ENCODE measurements at regions not wholly inside any gene's neighbourhood (a gene's known extent, or its start where the extent isn't known, plus 50 kb on each side); places are given as distances from the start of the nearest gene placed in this dataset.

DNA sequence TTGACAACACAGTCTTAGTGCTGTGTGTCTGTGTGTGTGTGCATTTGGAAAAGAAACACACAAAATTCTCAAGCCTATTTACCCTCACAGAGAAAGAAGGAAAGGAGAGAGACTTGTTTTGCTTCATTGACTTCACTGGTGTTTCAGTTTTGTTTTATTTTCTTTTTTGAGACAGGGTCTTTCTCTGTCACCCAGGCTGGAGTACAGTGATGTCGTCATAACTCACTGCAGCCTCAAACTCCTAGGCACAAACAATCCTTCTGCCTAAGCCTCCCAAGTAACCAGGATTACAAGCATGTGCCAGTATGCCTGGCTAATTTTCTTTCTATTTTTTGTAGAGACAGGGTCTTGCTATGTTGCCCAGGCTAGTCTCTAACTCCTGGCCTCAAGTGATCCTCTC, 636.9 kb downstream of the TAFA4 start:
- DNase-seq: no peak

DNA sequence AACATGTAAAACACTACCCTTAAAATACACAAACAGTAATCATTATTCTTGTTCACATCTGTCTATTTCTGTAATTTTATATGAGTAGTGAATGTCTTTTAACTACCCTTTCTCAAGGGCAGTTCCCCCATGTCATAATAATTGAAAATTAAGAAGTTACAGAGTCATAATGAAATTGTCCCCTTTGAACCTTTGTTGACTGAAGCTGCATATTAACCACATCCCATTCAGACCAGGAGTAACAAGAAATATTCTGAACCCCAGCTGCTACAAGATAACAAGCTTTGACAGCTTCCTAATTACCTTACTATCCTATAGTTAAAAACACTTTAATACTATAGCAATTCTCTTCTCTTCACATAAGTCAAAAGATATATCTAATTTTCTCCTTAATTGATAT, 635.9 kb upstream of the SUCLG2 start:
- no peak for DNase-seq

DNA sequence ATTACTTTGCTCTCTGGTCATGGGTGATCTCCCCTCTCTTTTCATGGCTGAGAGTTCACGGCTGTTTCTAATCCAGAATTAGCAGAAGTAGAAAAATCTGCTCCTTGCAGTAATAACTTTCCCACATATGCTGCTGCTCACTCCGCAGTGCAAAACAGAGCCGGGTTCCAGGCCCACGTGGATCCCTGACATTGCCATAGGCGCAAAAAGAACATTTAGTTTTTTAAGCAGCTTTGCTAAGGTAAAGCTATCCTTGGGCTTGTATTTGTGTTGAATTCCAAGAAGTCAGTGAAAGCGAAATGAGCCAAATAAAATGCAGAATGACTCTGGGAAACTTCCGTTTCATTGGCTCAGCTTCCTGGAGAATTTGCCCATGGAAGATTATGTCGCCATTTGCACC, 633.7 kb upstream of the SUCLG2 start:
- DNase-seq: no peak

DNA sequence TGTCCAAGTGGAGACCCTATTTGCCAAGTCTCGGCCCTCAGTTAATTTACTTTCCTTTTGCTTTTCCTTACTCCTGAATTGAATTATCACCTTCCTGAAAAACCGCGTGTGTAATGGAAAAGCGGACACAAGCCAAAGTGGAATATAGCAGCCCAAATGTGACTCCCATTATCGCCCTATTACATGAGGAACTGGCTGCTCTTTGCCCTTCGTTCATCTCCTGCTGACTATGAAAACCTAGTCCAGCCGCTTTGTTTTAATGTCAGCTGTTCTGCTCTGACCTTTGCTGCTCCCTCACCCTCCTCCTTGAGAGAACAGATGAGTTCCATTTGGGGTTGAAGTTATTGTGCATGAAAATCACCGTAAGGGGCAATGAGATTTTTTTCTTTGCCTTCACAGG, 632.7 kb upstream of the SUCLG2 start:
- DNase-seq: no peak

DNA sequence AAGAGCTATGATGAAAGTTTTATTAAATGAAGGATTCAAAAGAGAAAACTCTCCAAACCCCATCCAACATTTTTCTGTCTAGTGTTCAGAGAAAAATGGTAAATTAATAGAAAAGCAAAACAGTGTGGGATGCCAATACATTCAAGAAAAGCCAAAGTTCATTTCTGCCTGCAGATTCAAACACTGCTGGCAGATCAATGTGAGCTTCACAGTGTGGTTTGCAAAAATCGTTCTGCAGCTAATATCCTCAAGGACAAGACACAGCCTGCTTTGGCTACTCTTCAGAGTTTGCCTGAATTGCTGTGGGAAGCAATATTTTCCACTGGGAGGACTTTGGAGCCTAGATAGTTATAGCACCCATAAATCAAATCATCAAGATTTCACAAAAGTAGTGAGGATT, 619.9 kb upstream of the SUCLG2 start:
- DNase-seq: no peak

DNA sequence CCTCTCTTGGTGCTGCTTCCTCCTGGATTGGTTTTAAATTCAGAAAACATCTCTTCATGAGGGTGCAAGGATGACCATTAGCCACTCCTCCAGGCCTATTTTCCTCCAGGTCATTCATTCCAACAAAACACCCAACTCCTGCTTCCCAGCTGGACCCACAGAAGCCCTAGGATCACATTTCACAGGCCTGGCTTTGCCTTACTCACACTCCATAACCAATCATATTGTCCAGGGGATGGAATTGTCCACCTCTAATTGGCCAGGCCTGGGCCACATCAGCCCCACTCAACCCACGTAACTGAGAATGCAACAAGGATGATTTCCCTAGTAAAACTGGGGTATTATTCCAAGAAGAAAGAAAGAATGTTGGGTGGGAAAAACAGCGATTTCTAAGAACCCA, 616.7 kb upstream of the SUCLG2 start:
- DNase-seq: no peak

DNA sequence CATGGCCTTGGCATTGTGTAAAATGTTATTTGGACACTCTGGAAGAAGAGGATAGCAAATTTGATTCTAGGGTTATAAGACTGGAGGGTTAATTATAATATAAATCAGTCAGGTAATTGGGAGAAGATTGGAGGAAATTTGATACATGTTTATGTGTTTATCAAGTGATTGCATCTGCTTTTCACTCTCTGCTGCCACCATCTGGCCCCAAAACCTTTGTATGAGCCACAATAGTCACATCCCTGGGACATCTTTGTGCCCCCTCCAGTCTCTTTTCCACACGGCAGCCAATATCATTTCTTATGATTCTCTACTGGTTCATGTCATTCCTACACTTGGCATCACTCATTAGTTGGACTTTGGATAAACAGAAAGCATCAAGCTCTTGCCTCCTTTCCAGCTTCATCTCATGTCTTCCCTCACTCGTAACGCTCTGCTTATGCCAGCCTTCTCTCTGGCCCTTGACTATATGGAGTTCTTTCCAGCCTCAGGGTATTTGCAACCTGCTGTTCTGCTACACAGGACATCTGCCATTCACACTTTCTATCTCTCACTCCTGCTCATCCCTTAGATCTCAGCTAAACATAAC, 602.3 kb upstream of the SUCLG2 start:
- DNase-seq: peak in 1 of 2 experiments; percentile 22

DNA sequence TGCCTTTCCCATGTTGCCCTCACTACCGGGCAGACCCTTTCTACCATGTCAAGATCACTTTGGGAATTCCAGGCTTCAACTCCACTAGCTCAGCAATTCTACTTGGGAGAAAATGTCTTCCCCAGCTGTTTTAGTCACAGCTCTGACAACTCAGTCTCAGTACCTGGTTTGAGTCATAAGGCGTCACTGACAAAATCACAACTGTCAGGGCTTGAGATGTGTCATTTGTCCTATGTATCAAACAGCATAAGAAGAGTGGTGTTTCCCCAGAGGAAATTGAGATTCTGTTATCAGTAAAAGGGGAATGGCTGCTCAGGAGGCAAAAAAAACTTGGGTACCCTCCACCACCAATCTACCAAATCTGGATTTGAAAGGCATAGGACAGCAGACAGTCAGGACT, 594.9 kb upstream of the SUCLG2 start:
- no peak for DNase-seq

DNA sequence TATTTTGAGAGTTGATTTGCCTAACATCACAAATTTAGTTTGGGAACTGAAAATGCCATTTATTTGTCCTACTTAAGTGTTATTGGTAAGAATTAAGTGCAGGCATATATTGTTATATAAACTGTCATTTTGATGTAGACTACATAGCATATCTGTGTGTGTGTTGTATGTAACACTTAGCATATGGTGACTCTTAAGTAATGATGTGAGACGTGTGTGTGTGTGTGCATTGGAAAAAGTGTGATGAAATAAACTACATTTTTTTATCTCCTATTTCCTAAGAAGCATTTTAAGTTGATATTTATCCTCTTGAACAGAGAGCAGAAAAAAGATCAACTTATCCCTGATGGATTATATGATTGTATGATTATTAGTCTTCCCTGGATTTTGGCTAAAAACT, 588.2 kb upstream of the SUCLG2 start:
- DNase-seq: no peak

DNA sequence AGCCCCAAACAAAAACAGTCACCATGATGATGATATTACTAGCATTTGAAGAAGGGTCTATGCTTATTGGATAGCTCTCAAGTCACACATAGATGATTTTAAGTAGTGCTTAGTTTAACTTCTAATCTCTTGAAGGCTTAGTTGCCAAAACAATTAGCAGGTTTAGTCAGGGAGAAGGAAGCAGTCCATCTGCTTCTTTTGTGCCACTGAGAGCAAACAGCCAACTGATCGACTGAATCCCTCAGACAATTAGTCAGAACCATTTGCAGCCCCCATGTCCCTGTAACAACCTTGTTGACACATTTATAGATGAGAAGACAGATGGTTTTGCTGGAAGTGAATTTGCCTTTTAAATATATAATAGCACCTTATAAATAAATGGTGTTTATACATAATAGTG, 585.1 kb upstream of the SUCLG2 start:
- DNase-seq: no peak

DNA sequence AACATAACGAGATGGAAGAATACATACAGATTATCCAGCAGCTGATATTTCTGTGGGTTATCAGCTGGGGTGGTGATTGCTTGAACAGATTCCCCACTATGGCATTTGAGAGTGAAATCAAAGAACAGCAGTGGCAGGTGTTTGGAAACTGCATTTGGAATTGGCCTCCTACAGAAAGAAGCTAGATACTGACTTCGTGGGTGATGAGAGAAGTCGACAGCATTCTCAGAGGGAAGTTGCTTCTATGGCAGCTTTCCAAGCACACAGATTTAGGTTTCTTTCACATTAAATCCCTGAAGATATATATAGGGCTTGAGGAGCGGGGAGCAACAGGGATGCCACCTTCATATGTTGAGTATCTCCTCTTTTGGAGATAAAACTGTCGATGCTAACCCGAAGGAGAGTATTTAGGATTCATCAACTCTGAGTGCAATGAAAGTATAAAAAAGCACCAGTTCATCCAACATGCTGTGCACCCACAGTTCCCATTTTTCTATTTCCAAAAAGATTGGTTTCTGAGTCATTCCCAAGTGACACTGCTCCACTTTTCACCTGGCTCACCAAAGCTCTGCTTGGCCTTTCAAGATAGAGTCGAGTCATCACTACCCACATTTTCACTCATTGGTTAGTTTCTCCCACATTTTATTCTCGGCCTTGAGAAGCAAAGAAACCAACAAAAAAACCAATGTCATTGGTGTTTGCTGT, 579.8 kb upstream of the SUCLG2 start:
- DNase-seq: no peak

DNA sequence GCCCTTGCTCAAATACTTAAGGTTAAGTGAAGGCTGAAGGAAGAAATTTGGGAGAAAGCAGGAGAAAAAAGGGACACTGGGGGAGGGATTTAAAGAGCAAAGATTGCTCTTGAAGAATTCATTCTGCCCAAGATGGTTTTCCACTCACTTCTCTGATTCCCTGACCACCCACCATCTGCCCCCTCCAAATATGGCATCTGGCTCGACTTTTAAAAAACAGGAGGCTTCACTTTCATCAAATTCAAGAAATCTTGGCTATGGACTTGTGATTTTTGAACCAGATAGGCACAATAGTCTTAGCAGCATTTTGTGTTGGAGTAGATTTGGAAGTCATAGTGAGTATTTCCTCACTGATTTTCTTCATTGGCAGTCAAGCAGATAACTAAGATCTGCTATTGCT, 574.4 kb upstream of the SUCLG2 start:
- DNase-seq: no peak

DNA sequence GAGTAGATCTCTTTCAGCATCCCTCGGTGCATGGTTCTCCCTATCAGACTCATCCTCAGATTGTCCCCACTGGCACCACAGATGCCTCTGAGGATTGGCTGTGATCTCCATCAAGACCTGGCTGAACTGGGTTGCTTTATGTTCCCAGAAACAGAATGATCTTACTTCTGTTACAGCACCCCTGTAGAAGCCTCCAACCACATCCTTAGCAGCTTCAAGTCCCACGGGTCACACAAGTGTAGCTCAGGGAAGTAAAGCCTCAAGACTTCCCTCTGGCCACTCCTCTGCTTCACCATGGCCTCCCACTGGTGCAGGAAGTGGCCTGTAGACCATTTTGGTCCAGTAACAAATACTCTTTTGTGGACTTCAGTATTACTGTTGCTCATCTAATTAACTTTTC, 566.4 kb upstream of the SUCLG2 start:
- no peak for DNase-seq

DNA sequence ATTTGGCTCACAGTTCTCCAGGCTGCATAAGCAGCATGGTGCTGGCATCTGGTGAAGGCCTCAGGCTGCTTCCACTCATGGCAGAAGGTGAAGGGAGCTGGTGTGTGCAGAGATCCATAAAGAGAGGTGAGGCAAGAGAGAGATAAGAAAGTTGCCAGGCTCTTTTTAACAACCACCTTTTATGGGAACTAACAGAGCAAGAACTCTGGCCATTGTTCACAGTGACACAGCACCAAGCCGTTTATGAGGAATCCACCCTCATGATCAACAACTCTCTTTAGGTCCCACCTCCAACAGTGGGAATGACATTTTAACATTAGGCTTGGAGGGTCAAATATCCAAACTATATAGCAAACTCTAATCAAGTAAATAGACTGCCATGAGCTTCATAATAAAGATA, 557.2 kb upstream of the SUCLG2 start:
- no peak for DNase-seq

DNA sequence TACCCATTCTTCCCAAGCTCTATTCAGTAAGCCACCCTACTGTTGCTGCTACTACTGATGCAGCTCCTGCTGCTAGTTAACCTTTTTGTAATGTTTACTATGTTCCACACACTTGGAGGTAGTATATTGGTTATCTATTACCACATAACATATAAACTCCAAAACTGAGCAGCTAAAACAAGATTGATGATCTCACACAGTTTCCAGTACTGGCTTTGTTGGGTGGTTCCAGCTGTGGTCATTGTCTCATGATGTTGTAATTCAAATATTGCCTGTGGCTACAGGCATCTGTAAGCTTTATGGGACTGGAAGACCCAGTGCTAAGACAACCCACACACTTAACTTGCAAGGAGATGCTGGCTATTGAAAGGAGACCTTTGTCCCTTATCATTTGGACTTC, 556.2 kb upstream of the SUCLG2 start:
- DNase-seq: no peak

DNA sequence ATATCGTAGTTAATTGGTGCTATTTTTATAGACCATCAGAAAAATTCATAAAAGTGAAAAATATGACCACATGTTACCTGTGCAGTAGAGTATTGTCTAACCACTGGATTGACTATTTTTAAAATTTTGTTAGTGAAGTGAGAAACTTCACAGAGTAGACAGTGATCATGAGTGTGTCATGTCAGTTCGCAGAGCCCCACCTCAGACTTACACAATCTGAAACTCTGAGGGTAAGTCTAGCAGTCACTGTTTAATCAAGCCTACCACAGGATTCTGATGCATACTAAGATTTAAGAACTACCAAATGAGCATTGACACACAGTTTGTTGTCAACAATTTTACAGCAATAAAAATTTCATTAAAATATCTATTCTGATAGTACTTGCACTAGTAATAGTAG, 552.9 kb upstream of the SUCLG2 start:
- DNase-seq: no peak

DNA sequence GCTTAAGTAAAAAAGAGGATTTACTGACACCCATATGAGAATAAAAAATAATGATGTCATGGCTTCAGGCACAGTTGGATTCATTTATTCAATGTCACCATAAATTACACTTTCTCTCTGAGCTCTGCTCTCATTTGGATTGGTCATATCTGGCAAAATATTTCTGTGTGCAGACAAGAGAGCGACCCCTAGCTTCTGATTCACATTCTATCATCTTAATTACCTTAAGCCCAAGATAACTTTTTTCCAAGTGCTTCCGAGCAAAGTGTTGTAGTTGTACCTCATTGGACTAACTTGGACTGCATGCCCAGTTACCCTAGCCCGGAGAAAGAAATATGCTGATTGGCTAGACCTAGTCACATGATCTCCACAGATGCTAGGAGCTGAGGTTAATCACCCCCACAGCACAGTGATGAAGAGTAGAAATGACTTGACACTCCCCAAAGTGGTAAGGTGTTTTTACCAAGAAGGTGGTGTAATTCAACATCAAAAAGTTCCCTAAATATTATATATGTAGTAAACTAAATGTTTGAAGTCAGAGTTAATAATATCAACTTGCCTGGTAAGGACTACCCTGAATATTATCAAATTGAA, 552.2 kb upstream of the SUCLG2 start:
- DNase-seq: no peak

DNA sequence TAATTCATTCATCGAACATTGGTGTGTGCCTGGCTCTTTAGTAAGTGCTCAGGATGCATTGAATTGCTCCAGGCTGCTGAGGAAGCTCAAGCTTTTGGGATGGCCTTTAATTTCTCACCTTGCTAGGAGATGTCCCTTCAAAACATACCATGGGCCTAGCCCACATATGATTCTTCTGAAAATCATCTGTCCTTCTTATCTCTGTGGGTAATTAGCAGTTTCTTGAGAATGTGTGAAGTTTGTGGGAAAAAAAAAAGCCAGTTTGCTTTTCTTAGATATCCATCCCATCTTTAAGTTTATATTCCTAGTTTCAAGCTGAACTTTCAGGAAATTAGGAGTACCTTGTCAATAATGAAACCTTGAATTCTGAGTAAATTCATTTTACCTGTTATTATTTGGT, 532.3 kb upstream of the SUCLG2 start:
- no peak for DNase-seq

DNA sequence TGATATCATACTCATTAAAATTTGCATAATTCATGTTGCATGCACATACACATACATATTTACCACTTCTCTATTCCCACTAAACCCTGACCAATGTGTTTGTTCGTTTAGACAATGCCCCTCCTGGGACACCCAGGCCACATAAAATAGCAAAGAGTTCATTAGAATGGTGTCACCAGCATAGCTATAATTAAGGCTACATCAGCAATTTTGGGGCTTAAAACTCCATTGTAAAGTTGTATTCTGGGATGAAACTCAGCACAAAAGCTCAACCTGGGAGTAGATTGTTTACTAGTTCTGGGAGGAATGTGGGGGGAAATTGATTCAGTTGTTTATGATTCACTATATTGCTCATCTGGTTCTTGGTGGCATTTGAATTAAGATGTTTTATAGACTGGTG, 522.2 kb upstream of the SUCLG2 start:
- no peak for DNase-seq

DNA sequence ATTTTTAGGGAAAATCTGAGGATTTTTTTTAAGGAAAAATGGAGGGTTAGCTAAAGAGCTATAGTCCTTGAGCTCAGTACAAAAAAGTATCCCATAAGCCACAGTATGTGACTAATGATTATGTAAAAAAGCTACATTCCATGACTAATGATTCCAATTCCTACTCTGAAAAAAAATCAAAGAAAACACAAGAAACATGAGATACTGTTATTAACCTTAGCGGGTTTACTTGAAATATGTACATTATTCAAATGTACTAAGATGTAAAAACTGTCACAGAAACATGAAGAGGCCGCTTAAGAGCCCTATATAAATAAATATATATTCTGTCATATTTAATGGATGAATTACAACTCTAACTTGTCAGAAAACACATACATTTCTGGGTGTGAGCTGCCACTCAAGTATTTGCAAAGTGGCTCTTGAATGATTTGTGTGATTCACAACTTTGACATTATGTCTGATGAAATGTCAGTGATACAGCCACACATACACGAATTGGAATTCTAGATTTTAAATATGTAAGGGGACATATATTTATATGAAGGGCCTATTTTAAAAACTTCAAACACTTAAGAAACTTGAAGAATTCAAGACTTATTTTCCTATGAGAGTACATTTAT, 518.7 kb upstream of the SUCLG2 start:
- no peak for DNase-seq

DNA sequence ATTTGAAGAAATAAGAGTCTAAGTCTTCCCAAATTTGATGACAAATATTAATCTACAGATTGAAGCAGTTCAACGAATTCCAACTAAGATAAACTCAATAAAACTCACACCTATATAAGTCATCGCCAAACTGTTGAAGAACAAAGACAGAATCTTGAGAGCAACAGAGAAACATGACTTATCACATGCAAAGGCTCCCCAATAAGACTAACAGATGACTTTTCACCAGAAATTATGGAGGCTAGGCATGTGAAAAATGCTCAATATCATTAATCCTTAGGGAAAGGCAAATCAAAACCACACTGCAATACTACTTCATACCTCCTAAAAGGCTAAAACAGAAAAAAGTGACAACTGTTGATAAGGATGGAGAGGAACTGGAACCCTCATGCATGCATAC, 517.6 kb upstream of the SUCLG2 start:
- DNase-seq: no peak

DNA sequence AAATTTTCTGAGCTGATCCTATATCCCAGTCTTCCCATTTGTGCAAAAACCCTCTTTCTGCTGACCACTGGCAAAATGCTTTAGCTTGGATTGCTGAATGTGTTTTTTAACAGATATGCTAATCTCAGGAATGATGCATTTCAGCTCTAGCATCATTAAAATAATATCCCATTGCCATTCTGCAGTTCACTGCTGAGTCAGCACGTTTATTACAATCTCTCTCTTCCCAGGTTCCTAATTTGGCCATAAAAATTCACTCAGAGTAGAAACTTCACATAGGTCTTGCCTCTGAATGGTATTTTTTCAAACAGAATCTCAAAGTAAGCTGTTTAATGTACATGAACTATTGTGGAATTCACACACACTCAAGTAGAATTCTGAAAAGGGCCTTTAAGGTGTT, 509.6 kb upstream of the SUCLG2 start:
- DNase-seq: no peak

DNA sequence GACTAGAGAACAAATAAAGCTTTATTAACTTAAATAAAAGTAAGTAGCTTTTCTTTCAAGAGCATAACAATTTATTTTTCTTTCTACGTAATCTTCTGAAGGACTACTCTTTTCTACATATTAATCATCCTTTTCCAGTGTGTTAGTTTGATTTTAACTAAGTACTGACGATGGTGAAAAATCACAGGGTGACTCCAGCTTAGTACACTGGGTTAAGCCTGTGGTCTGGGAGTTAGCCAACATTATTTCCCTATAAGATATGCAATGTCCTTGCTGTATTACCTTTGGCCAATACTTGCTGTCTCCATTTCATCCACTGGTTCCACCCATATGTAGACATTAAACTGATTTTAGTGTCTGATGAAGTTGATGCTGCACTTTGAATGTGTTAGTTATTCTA, 508.6 kb upstream of the SUCLG2 start:
- DNase-seq: no peak

DNA sequence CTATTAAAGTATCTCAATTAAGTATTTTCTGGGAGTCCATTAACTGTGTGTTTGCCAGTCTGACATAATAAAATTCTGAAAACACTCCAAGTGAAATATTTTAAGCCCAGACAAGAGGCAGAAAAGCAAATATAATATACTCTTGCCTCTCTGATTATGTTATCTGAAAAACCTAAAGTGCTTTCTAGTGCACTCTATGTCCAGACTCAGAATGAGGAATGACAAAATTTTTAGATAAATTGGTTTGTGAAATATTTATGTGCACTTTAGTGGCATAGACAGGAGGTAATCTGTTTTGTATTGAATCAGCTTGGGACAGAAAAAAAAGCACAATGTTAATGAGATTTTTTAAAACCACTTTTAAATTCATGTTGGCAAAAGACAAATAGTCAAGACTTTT, 508.2 kb upstream of the SUCLG2 start:
- DNase-seq: no peak

DNA sequence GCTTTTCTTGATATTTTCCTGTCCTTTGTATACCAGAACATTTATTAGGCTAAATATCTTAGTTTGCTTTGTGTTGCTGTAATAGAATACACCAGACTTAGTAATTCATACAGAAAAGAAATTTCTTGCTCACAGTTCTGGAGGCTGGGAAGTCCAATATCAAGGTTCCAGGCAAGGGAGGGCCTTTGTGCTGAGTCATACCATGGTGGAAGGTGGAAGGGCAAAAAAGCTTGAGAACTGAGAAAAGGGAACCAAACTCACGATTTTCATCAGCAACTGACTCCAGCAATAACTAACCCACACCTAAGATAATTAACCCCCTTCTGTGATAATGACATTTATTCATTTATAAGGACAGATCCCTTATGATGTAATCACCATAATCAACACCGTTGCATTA, 496.9 kb upstream of the SUCLG2 start:
- DNase-seq: no peak

All from NCI-H526 (cell line).